K562 (cell line): ENCODE measurements at regions not wholly inside any gene's neighbourhood (a gene's known extent, or its start where the extent isn't known, plus 50 kb on each side); places are given as distances from the start of the nearest gene placed in this dataset.
A peak's percentile ranks its signal among the peaks of the same experiment; 100 is the strongest.

Source experiments
- ATAC-seq: fragments of 200-7000 bp; cut with Tn5 transposase; 3 replicates; pipeline ENCODE4 v1.9.1; 2020; ENCODE audit warnings: moderate library complexity
- BruUV-seq: library from RNA; stranded (reverse); fragments of 400-500 nt; replicated peaks from 2 replicates; lab custom pipeline; 2021; lab: Mats Ljungman, UMichigan
- CTCF ChIA-PET: fragments of 300-600 bp; formaldehyde crosslinking; extraction: SDS; loops from one replicate; lab custom pipeline; 2021; ENCODE audit warnings: low intra/inter-chr PET ratio; lab: Yijun Ruan, JAX
- POLR2A ChIA-PET: fragments of 300-600, 350-650 bp; sonication (Branson Sonifier 250); formaldehyde crosslinking; extraction: SDS; loops from one replicate; lab custom pipeline; 2021; ENCODE audit warnings: antibody characterized with exemption, inconsistent platforms; lab: Yijun Ruan, JAX
- DNase-seq, 4 experiments: peaks; one replicate each; pipeline versions ENCODE4 v3.0.0 to v3.0.0-alpha.2; 2011 to 2018; ENCODE audit warnings: low spot score in 3 of 4, mixed read lengths in 3 of 4; ENCODE audit errors: extremely low read depth in 1 of 4
- FAIRE-seq: peaks from 2 replicates; lab custom pipeline; 2011; peaks lifted over from hg19 to GRCh38; lab: Jason Lieb, UNC
- H2AFZ ChIP-seq: 2 replicates; pipeline ENCODE4 v1.6.0; 2011; ENCODE audit warnings: low read depth, low read length, control low read depth, inconsistent platforms
- H3K27ac ChIP-seq: fragments of 200-600 bp; 3 replicates; pipeline ENCODE4 v1.8.0; 2011; ENCODE audit warnings: low read depth, mild to moderate bottlenecking, control low read depth, inconsistent platforms, low read length, moderate library complexity, mixed read lengths; ENCODE audit errors: extremely low read depth
- H3K27me3 ChIP-seq, 2 experiments: fragments of 300-600 bp in 1 of 2; 2 replicates in 1 of 2; 3 replicates in 1 of 2; pipeline versions ENCODE4 v1.6.0 to v1.8.0; 2011; ENCODE audit warnings: inconsistent platforms in 2 of 2, low read length in 2 of 2, mild to moderate bottlenecking in 1 of 2, mixed read lengths in 1 of 2, moderate library complexity in 1 of 2; ENCODE audit not compliant: control insufficient read depth in 2 of 2, insufficient read depth in 2 of 2
- H3K36me3 ChIP-seq: fragments of 300-600 bp; 3 replicates; pipeline ENCODE4 v1.8.0; 2011; ENCODE audit warnings: mild to moderate bottlenecking, low read length, inconsistent platforms; ENCODE audit not compliant: control insufficient read depth, insufficient read depth
- H3K4me1 ChIP-seq, 2 experiments: fragments of 200-600 bp in 1 of 2; replicated peaks in 1 of 2; 2 replicates in 1 of 2; 3 replicates in 1 of 2; pipeline versions ENCODE4 v1.5.1 to v1.8.0; 2011; ENCODE audit warnings: inconsistent platforms in 2 of 2, low read length in 2 of 2, mild to moderate bottlenecking in 1 of 2, mixed read lengths in 1 of 2, moderate library complexity in 1 of 2; ENCODE audit not compliant: control insufficient read depth in 2 of 2, insufficient read depth in 2 of 2
- H3K4me2 ChIP-seq: 2 replicates; pipeline ENCODE4 v1.6.1; 2011; ENCODE audit warnings: low read length, control low read depth, inconsistent platforms, mixed read lengths; ENCODE audit not compliant: insufficient read depth
- H3K4me3 ChIP-seq: fragments of 200-600 bp; sonication (generic), shearing (Covaris generic); 2 replicates; pipeline ENCODE4 v1.5.1; 2016; ENCODE audit warnings: control low read depth, inconsistent platforms
- H3K79me2 ChIP-seq: fragments of 200-600 bp; 3 replicates; pipeline ENCODE4 v1.8.0; 2011; ENCODE audit warnings: low read length, inconsistent platforms; ENCODE audit not compliant: control insufficient read depth, insufficient read depth
- H3K9ac ChIP-seq, 2 experiments: 2 replicates each; pipeline versions ENCODE4 v1.6.0 to v1.6.1; 2011; ENCODE audit warnings: low read depth in 2 of 2, low read length in 2 of 2, control low read depth in 1 of 2, inconsistent platforms in 1 of 2, mild to moderate bottlenecking in 1 of 2, mixed read lengths in 1 of 2; ENCODE audit not compliant: insufficient read depth in 1 of 2
- H3K9me1 ChIP-seq: one replicate; pipeline ENCODE4 v1.6.0; 2011; ENCODE audit warnings: inconsistent platforms, mild to moderate bottlenecking, low read length, moderate library complexity; ENCODE audit not compliant: control insufficient read depth, insufficient read depth
- H3K9me3 ChIP-seq: replicated peaks from 2 replicates; pipeline ENCODE4 v1.5.1; 2011; ENCODE audit warnings: low read depth, low read length, inconsistent platforms; ENCODE audit not compliant: control insufficient read depth, insufficient read depth
- H4K20me1 ChIP-seq: replicated peaks from 2 replicates; pipeline ENCODE4 v1.6.1; 2011; ENCODE audit warnings: low read length, inconsistent platforms, mixed read lengths; ENCODE audit not compliant: control insufficient read depth, insufficient read depth
- CEBPG ChIP-seq, 3 experiments: fragments of 200-800 bp in 1 of 3; sonication (Bioruptor generic) in 1 of 3; sonication (generic) in 1 of 3; formaldehyde crosslinking in 1 of 3; IDR thresholded peaks in 2 of 3; conservative IDR thresholded peaks in 1 of 3; 2 replicates each; pipeline versions ENCODE4 v1.6.1 to v1.8.0; 2016 to 2022; ENCODE audit warnings: missing compliant biosample characterization in 2 of 3, missing genetic modification characterization in 2 of 3, mild to moderate bottlenecking in 1 of 3, missing genetic modification reagents in 1 of 3
- FOSL1 ChIP-seq: fragments of 200-800 bp; sonication (Bioruptor generic); conservative IDR thresholded peaks from 2 replicates; pipeline ENCODE4 v1.6.1; 2016; ENCODE audit warnings: missing genetic modification characterization, missing compliant biosample characterization
- GABPA ChIP-seq: fragments of 200-800 bp; sonication (Bioruptor generic); conservative IDR thresholded peaks from 2 replicates; pipeline ENCODE4 v1.6.1; 2016; ENCODE audit warnings: low read depth, missing genetic modification characterization, missing compliant biosample characterization
- JUND ChIP-seq, 2 experiments: IDR thresholded peaks; 2 replicates in 1 of 2; 3 replicates in 1 of 2; pipeline ENCODE4 v1.6.1; 2011; ENCODE audit warnings: borderline replicate concordance in 2 of 2, low read depth in 2 of 2, low read length in 2 of 2, improper control_type of control experiment in 1 of 2, missing biosample characterization in 1 of 2, missing genetic modification characterization in 1 of 2, missing genetic modification reagents in 1 of 2
- POLR2G ChIP-seq: fragments of 200-400 bp; formaldehyde crosslinking; IDR thresholded peaks from 2 replicates; pipeline ENCODE4 v1.6.1; 2017; ENCODE audit warnings: low read depth, mild to moderate bottlenecking, antibody characterized with exemption, low read length, moderate library complexity
- WGBS: fragments of 100-300 bp; shearing (Covaris generic); methylation state at CpG from one replicate; pipeline ENCODE4 v1.1.6; 2016; ENCODE audit warnings: low coverage, mixed read lengths; ENCODE audit not compliant: insufficient coverage; ENCODE audit errors: missing lambda C conversion rate; 5-methylcytosine and 5-hydroxymethylcytosine counted together
- in situ Hi-C: fragments of 300-500 bp; cut with MboI; formaldehyde crosslinking; loops from 4 replicates; pipeline ENCODE4 v1.15.0; 2018; ENCODE audit warnings: inconsistent platforms, mixed read lengths
- intact Hi-C: fragments of 100-400 bp; cut with micrococcal nuclease; formaldehyde crosslinking; loops from 2 replicates; pipeline ENCODE4 v1.14.2; 2022
- TF ChIP-seq, protein P1 (sequence below), 2 experiments: fragments of 450-650 bp in 1 of 2; sonication (generic) in 1 of 2; formaldehyde crosslinking in 1 of 2; IDR thresholded peaks in 1 of 2; conservative IDR thresholded peaks in 1 of 2; 2 replicates each; pipeline versions ENCODE4 v1.6.1 to v1.8.1; 2016 to 2023; ENCODE audit warnings: mild to moderate bottlenecking in 2 of 2, moderate library complexity in 2 of 2, inconsistent platforms in 1 of 2, missing genetic modification reagents in 1 of 2

DNA sequence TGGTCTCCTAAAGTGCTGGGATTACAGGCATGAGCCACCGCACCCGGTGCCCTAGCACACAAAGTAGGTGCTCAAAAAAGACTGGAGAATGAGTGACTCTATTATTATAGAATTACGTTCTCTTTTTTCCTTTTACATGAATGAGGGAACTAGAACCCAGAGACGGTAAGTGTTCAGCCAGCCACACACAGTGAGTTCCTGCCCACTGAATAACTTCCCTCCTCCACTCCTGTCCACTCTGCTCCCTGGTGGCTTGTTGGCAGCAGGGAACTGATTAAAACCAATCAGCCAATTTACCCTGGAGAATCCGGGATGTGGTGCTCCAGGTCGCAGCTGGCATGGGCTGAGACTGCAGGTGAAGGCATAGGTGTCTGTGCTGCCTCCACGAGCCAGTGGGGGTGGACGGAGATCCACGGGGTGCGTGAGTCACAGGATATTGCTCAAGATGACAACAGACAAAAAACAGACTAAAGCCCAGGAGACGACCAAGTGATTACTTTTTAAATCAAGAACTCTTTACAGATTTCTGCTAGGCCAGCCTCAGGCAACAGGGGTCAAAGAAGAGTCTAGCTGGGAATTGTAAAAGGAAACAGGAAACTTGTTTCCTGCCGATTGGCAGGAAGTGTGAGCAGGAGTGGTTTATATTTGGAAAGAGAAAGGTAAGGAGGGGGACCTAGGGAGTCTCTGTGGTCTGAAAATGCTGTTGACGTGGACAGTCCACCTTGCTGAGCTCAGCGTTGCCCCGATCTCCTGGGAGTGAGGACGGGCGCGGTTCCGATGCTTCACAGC, 95.2 kb upstream of the TP53I11 start:
- CTCF ChIA-PET = no interaction called here
- no peak for DNase-seq

More for the DNA sequence above, 95.2 kb upstream of the TP53I11 start:
- POLR2A ChIA-PET = interaction anchor here (0.6 to 0.9 kb wide), 3 partner anchors 78 to 236 kb away, joined by 3 to 4 read pairs (median 3); no protein-coding TSS in a partner anchor
- H2AFZ ChIP-seq = no peak overlapping the region
- FAIRE-seq = no peak
- no peaks in the 10 kb centered on the region for H3K36me3 ChIP-seq
- 1% methylated on average over 19 of the region's 19 CpGs for WGBS
- intact Hi-C loops = no loop called here
- no peak overlapping the region for H3K27ac ChIP-seq
- in situ Hi-C loops = no loop called here
- no peaks in the 10 kb centered on the region for H3K4me1 ChIP-seq
- BruUV-seq = no TSS peak
- H3K79me2 ChIP-seq = no peaks in the 10 kb centered on the region
- H4K20me1 ChIP-seq = no peaks in the 10 kb centered on the region
- no peak; the same call in 2 of the 3 replicates for ATAC-seq
- H3K9me3 ChIP-seq = no peaks in the 10 kb centered on the region
- H3K9ac ChIP-seq = no peak overlapping the region
- H3K27me3 ChIP-seq = peaks cover 0 to 30% of the 10 kb centered on the region in 2 experiments; a peak in 4 of 5 replicates
- H3K9me1 ChIP-seq = no peaks in the 10 kb centered on the region
- H3K4me2 ChIP-seq = no peak overlapping the region
- no peak overlapping the region for H3K4me3 ChIP-seq
- peak; percentile 19; the same call in 1 of the 2 replicates for TF ChIP-seq JUND (IDR thresholded peaks at IDR 0.05; ENCODE audit: borderline replicate concordance, low read depth, low read length)
- no peak for TF ChIP-seq JUND (tag; IDR thresholded peaks at IDR 0.05; ENCODE audit: borderline replicate concordance, low read depth, low read length)
- TF ChIP-seq FOSL1 = peak; percentile 91
- no peak for TF ChIP-seq POLR2G
- peak; percentile 28; the same call in 1 of the 2 replicates for TF ChIP-seq GABPA (tag)
- TF ChIP-seq, protein P1, sequence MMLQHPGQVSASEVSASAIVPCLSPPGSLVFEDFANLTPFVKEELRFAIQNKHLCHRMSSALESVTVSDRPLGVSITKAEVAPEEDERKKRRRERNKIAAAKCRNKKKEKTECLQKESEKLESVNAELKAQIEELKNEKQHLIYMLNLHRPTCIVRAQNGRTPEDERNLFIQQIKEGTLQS (IDR thresholded peaks at IDR 0.05) = 0 out of 2 replicates have a peak, but pooled peaks have one; percentile 29
- TF ChIP-seq, protein P1 (CRISPR knock-in tag; conservative IDR thresholded peaks at IDR 0.05) = no peak
- no peak for TF ChIP-seq CEBPG (CRISPR knock-in tag; IDR thresholded peaks at IDR 0.05)
- peak; percentile 62 to 85; a peak in 3 of 4 replicates for TF ChIP-seq CEBPG (tag; conservative IDR thresholded peaks at IDR 0.05 in 1 of 2, IDR thresholded peaks at IDR 0.05 in 1 of 2)
- TF ChIP-seq, all 486 proteins: peak for 5
